K562 (cell line): ENCODE measurements at regions not wholly inside any gene's neighbourhood (a gene's known extent, or its start where the extent isn't known, plus 50 kb on each side); places are given as distances from the start of the nearest gene placed in this dataset.

Experiments used
- RAD51 ChIP-seq: fragments of 450-650 bp; IDR thresholded peaks from 2 replicates; pipeline ENCODE4 v1.7.1; 2016; ENCODE audit warnings: low read depth, mild to moderate bottlenecking, borderline replicate concordance
- TF ChIP-seq, protein P1 (sequence below): fragments of 450-650 bp; IDR thresholded peaks from one replicate; pipeline ENCODE4 v1.6.1; 2018; ENCODE audit warnings: mild to moderate bottlenecking, moderate library complexity; ENCODE audit not compliant: partially characterized antibody
- TF ChIP-seq, protein P2 (sequence below): fragments of 450-650 bp; IDR thresholded peaks from 2 replicates; pipeline ENCODE4 v1.6.1; 2018; ENCODE audit warnings: mild to moderate bottlenecking, low read depth; ENCODE audit not compliant: partially characterized antibody

- no peak for TF ChIP-seq RAD51
- TF ChIP-seq, protein P1, sequence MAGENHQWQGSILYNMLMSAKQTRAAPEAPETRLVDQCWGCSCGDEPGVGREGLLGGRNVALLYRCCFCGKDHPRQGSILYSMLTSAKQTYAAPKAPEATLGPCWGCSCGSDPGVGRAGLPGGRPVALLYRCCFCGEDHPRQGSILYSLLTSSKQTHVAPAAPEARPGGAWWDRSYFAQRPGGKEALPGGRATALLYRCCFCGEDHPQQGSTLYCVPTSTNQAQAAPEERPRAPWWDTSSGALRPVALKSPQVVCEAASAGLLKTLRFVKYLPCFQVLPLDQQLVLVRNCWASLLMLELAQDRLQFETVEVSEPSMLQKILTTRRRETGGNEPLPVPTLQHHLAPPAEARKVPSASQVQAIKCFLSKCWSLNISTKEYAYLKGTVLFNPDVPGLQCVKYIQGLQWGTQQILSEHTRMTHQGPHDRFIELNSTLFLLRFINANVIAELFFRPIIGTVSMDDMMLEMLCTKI, result no peak
- TF ChIP-seq, protein P2, sequence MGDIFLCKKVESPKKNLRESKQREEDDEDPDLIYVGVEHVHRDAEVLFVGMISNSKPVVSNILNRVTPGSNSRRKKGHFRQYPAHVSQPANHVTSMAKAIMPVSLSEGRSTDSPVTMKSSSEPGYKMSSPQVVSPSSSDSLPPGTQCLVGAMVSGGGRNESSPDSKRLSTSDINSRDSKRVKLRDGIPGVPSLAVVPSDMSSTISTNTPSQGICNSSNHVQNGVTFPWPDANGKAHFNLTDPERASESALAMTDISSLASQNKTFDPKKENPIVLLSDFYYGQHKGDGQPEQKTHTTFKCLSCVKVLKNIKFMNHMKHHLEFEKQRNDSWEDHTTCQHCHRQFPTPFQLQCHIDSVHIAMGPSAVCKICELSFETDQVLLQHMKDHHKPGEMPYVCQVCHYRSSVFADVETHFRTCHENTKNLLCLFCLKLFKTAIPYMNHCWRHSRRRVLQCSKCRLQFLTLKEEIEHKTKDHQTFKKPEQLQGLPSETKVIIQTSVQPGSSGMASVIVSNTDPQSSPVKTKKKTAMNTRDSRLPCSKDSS, result no peak
Measured at GRCh38 chr1:188129856-188130838, 1301.4 kb downstream of the PLA2G4A start.
